HG03103 (cell line): ENCODE measurements at regions not wholly inside any gene's neighbourhood (a gene's known extent, or its start where the extent isn't known, plus 50 kb on each side); places are given as distances from the start of the nearest gene placed in this dataset.

Source experiments
- ATAC-seq: cut with Tn5 transposase; IDR thresholded peaks from one replicate; pipeline ENCODE4 v1.9.1; 2021; ENCODE audit warnings: low read depth; ENCODE audit not compliant: unreplicated experiment

DNA sequence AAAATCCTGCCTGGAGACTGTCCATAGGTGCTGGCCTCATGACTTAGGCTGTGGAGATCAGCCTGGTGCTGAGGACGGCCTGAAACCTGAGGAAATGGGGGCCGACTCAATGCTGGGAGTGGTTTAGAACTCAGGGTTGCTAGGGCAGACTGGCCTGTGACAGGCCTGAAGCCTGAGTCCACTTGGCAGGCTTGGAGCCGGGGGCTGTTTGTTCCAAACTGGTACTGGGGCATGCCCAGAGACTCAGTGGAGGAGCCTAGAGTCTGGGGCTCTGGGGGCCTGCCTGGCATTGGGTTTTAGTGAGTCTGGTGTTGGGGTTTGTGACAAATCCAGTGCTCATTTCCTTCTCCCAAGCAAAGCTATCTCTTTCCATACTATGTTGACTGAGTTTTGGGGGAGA lies 489.7 kb upstream of the CNKSR2 start:
- ATAC-seq, result no peak

- ATAC-seq, result no peak
Observed at GRCh38 chrX:20863649-20864048, 510.6 kb upstream of the CNKSR2 start.

- no peak for ATAC-seq
Observed at GRCh38 chrX:20861113-20861512, 513.1 kb upstream of the CNKSR2 start.

- ATAC-seq, result no peak
Observed at GRCh38 chrX:20857746-20858145, 516.5 kb upstream of the CNKSR2 start.

- no peak for ATAC-seq
Observed at GRCh38 chrX:20838477-20838876, 535.7 kb upstream of the CNKSR2 start.

- ATAC-seq, result no peak
Observed at GRCh38 chrX:20829665-20830491, 544.3 kb upstream of the CNKSR2 start.

DNA sequence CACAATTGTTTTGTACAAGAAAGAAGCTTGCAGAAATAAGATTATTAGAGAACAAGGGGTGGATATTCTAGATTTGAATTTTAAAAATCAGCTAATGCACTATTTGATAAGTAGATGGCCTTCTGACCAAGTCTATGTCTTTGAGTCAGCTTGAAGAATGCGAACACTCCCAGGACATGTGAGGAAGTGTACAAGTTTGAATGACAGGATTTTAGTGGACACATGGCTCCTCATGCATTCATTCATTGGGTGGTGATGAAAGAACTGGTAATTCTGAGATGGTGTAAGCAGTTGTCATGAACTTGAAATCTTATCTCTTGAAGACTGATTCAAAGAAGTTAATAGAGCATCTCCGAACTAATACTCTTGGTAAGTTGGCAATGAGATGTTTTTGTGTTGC lies 548.2 kb upstream of the CNKSR2 start:
- ATAC-seq, result no peak

DNA sequence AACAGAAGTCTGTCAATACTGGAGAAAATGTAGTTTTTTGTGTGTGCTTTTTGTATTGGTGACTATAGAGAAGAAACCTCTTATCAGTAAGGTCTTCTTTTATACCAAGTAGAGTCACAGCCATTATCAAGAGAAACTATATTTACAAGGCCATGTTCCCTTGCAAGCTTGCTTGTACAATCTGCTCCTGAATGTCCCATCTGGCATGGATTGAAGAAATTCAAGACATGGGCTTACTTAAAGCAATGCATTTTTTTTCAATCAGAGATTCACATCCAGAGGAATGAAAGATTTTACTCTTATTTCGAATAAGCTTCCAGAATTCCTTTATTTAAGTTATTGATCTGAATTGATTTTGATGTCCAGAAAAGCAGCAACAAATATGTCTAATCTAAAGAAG lies 537.3 kb upstream of the RPS6KA3 start:
- no peak for ATAC-seq

DNA sequence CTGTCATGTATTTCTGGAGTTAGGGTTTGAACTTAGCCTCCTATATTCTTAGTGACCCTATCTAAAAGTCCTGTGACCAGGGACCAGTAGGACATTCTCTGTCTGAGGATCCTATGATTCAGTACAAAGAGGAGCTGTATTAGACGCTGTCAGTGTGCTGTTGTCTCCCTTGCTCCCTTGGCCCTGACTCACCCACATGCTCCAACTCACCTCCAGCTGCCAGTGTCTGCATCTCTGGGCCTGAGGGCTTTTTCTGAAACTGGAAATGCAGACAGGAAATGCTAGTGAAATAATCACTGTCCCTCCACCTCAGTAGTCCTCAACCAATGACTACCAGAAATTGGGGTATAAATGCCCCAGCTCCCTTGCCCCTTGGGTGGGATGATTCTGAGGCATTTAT lies 535.3 kb upstream of the RPS6KA3 start:
- ATAC-seq, result no peak

GRCh38 chrX:20796450-20796849 lies 529.7 kb upstream of the RPS6KA3 start:
- no peak for ATAC-seq

DNA sequence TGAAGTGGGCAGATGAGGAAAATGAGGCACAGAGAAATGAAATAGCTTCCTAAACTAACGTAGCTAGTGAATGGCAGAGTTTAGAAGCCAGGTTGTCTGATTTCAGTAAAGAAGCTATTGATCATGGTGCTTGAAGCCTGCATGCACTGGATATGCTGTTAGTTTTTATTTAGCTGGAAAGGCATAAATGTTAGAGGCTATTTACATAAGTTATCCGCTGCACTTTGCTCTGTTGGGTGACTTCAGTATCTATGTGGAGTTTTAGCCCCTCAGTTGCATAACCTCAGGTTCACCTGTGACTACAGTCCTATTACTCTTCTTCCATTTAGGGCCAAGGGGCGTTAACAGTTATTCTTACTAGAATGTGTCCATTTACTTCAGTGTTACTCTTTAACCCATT lies 522.4 kb upstream of the RPS6KA3 start:
- no peak for ATAC-seq

GRCh38 chrX:20767346-20767745 lies 500.6 kb upstream of the RPS6KA3 start:
- no peak for ATAC-seq

DNA sequence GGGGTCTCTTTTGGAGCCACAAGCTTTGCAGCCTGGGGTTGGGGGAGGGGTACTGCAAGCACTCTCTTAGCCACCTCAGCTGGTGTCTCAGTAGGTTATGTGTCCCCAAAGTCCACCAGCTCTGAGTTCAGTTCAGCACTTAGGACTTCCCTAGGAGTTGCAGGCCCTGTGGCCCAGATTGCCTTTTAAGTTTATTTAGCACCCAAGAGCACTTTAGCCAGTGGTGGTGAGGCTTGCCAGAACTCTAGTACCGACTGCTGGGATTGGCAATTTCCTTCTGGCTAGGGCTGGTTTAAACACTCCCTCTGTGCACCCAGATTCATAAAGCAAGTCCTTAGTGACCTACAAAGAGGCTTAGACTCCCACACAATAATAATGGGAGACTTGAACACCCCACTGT lies 489.9 kb upstream of the RPS6KA3 start:
- ATAC-seq, result no peak

GRCh38 chrX:20753076-20753475 lies 486.4 kb upstream of the RPS6KA3 start:
- no peak for ATAC-seq

DNA sequence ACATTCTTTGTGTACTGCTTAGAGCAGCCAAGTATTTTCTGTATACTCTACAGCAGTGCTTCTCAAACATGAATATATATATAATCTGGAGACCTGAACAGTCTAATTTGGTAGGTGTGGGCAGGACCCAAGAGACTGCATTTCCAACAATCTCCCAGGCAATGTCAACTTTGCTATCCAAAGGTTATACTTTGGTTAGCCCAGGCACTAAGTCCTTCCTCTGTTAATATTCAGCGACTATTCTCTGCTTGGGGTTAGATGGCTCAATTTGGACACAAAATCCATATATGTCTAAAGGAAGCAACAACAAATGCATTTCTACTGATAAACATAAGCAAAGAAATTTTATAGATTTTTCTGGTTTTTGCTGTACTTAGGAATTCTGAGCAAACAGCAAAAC lies 480.0 kb upstream of the RPS6KA3 start:
- ATAC-seq, result no peak

GRCh38 chrX:20743046-20743445 lies 476.3 kb upstream of the RPS6KA3 start:
- ATAC-seq, result no peak

DNA sequence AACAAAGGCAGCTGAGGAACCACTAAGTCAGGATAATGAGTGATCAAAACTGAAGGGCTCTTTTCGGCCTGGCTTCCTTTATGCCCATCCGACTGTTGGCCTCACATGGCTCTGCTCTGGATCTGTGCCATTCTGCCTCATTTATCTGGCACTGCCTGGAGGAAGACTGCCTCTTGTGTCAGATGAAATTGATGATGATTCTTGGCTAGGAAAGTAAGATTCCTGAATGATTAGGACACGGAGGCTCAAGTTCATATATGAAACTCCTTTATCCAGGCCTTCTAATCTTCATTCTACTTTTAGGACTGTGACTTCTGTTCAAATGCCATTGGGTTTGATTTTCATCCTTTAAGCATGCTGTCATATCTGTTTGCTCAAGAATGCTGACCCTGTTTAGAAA lies 475.4 kb upstream of the RPS6KA3 start:
- no peak for ATAC-seq

GRCh38 chrX:20740443-20740842 lies 473.7 kb upstream of the RPS6KA3 start:
- no peak for ATAC-seq

- no peak for ATAC-seq
Observed at GRCh38 chrX:20739038-20739745, 472.5 kb upstream of the RPS6KA3 start.

DNA sequence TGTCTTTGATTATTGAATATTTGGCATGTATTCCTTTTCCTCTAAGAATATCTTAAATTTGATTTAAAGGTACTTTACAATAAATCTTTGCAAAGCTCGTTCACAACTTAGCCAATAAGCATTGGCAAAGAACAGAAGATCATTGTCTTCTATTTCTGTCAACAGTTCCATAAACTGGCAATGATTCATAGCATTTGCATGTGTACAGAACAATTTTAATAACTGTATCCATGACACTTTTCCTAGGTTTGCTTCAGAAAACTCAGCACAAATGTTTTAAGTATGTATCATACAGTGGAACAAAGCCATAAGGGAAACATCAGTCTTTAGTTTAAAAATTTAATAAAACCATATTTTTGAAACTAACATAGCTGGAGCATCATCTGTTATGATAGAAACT lies 462.7 kb upstream of the RPS6KA3 start:
- ATAC-seq, result no peak

DNA sequence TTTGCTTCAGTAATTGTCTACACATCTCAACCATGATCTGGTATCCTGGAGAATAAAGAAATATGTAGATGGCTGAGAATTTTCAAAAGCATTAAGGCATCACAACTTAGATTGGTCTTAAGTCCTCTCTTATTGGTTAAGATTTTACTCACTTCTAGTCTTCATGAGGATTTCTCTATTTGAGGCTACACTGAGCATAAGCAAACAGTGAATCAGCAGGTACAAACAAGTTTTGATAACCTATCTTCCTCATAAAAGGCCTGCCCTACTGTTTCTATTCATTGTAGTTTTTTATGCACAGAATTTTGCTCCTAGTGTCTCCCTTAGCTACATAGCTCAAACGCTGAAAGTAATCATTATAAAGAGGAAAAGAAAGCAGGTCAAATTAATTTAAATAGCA lies 460.7 kb upstream of the RPS6KA3 start:
- ATAC-seq, result no peak

GRCh38 chrX:20720954-20721626 lies 454.4 kb upstream of the RPS6KA3 start:
- no peak for ATAC-seq
